GM12872 (cell line): ENCODE measurements at regions not wholly inside any gene's neighbourhood (a gene's known extent, or its start where the extent isn't known, plus 50 kb on each side); places are given as distances from the start of the nearest gene placed in this dataset.

Source experiments
- CTCF ChIP-seq: IDR thresholded peaks from 3 replicates; pipeline ENCODE4 v1.5.1; 2011; ENCODE audit warnings: low read depth, mild to moderate bottlenecking, low read length, moderate library complexity; ENCODE audit not compliant: insufficient read depth

GRCh38 chr1:81391125-81391828, 409.5 kb upstream of the ADGRL2 start:
- no peak for TF ChIP-seq CTCF

GRCh38 chr1:81388435-81388834, 412.3 kb upstream of the ADGRL2 start:
- no peak for TF ChIP-seq CTCF

GRCh38 chr1:81387446-81387845, 413.3 kb upstream of the ADGRL2 start:
- no peak for TF ChIP-seq CTCF

- TF ChIP-seq CTCF, result no peak
These were observed 418.2 kb upstream of the ADGRL2 start for GRCh38 chr1:81382561-81382960.

- TF ChIP-seq CTCF, result no peak
These were observed 418.9 kb upstream of the ADGRL2 start for GRCh38 chr1:81381881-81382280.

GRCh38 chr1:81380436-81380835, 420.3 kb upstream of the ADGRL2 start:
- TF ChIP-seq CTCF, result no peak

GRCh38 chr1:81379430-81379829, 421.3 kb upstream of the ADGRL2 start:
- TF ChIP-seq CTCF, result no peak
